Activated CD4-positive, alpha-beta T cell treated with anti-CD3 and anti-CD28 coated beads, Interleukin-2, Interleukin-6, amounts not matched to agents 100 ng/mL and 50 ng/mL, durations not matched to agents 16 hours and 8 hours (primary cell): ENCODE measurements at regions not wholly inside any gene's neighbourhood (a gene's known extent, or its start where the extent isn't known, plus 50 kb on each side); places are given as distances from the start of the nearest gene placed in this dataset.
"Not testable (repeated sequence)": the region's sequence is repeated elsewhere in the genome, so short reads cannot be mapped to it uniquely, and the experiment has no call there.

Experiments used
- DNase-seq: peaks from one replicate; pipeline ENCODE4 v3.0.0-alpha.2; 2020

GRCh38 chr19:27971869-27972268 lies 1241.1 kb downstream of the UQCRFS1 start:
- DNase-seq, result no peak

GRCh38 chr19:27971071-27971470 lies 1241.9 kb downstream of the UQCRFS1 start:
- DNase-seq, result no peak

- peak; percentile 15 for DNase-seq
These were observed 1246.5 kb downstream of the UQCRFS1 start for GRCh38 chr19:27966390-27966816.

- no peak for DNase-seq
These were observed 1248.8 kb downstream of the UQCRFS1 start for GRCh38 chr19:27964185-27964584.

- DNase-seq, result no peak
These were observed 1250.7 kb downstream of the UQCRFS1 start for GRCh38 chr19:27962264-27962663.

GRCh38 chr19:27955485-27956480 lies 1257.2 kb downstream of the UQCRFS1 start:
- no peak for DNase-seq

- DNase-seq, result not testable (repeated sequence)
These were observed 1270.3 kb downstream of the UQCRFS1 start for GRCh38 chr19:27942607-27943006.

GRCh38 chr19:27936139-27936538 lies 1276.8 kb downstream of the UQCRFS1 start:
- no peak for DNase-seq

GRCh38 chr19:27935669-27936068 lies 1277.3 kb downstream of the UQCRFS1 start:
- no peak for DNase-seq

- no peak for DNase-seq
These were observed 1283.6 kb downstream of the UQCRFS1 start for GRCh38 chr19:27929399-27929798.

- no peak for DNase-seq
These were observed 1287.7 kb downstream of the UQCRFS1 start for GRCh38 chr19:27925202-27925601.

- no peak for DNase-seq
These were observed 1290.0 kb downstream of the UQCRFS1 start for GRCh38 chr19:27922970-27923369.

GRCh38 chr19:27920774-27921173 lies 1292.2 kb downstream of the UQCRFS1 start:
- DNase-seq, result no peak

GRCh38 chr19:27918818-27919217 lies 1294.1 kb downstream of the UQCRFS1 start:
- DNase-seq, result no peak

- no peak for DNase-seq
These were observed 1301.6 kb downstream of the UQCRFS1 start for GRCh38 chr19:27911122-27911898.

GRCh38 chr19:27909861-27910260 lies 1303.1 kb downstream of the UQCRFS1 start:
- DNase-seq, result no peak

GRCh38 chr19:27909185-27909840 lies 1303.6 kb downstream of the UQCRFS1 start:
- no peak for DNase-seq

- no peak for DNase-seq
These were observed 1306.9 kb downstream of the UQCRFS1 start for GRCh38 chr19:27906081-27906480.

- no peak for DNase-seq
These were observed 1307.9 kb downstream of the UQCRFS1 start for GRCh38 chr19:27905074-27905473.

- DNase-seq, result no peak
These were observed 1311.9 kb downstream of the UQCRFS1 start for GRCh38 chr19:27901078-27901477.

GRCh38 chr19:27896091-27896490 lies 1316.9 kb downstream of the UQCRFS1 start:
- DNase-seq, result no peak

GRCh38 chr19:27894906-27895754 lies 1317.8 kb downstream of the UQCRFS1 start:
- DNase-seq, result no peak
